Right atrium auricular region (tissue), 2 donors: ENCODE measurements at regions not wholly inside any gene's neighbourhood (a gene's known extent, or its start where the extent isn't known, plus 50 kb on each side); places are given as distances from the start of the nearest gene placed in this dataset.

Experiments used
- DNase-seq: peaks from one replicate; pipeline ENCODE4 v3.0.0-alpha.2; 2019; ENCODE audit warnings: low spot score
- H3K27ac ChIP-seq, 2 donors: fragments of 200-600 bp; sonication (generic); 1 replicate in 1 of 2; 2 replicates in 1 of 2; pipeline ENCODE4 v1.5.1; 2016 to 2019
- H3K27me3 ChIP-seq, 2 donors: fragments of 200-600 bp; sonication (generic); one replicate each; pipeline versions ENCODE4 v1.5.1 to v1.6.0; 2017 to 2019
- H3K36me3 ChIP-seq: fragments of 200-600 bp; sonication (generic); one replicate; pipeline ENCODE4 v1.5.1; 2016
- H3K4me1 ChIP-seq, 2 donors: fragments of 200-600 bp; sonication (generic); one replicate each; pipeline versions ENCODE4 v1.5.1 to v1.6.0; 2017 to 2019
- H3K4me3 ChIP-seq, 2 donors: fragments of 200-600 bp; sonication (generic); 1 replicate in 1 of 2; 2 replicates in 1 of 2; pipeline ENCODE4 v1.5.1; 2017 to 2019; ENCODE audit warnings: mild to moderate bottlenecking in 1 of 2, moderate library complexity in 1 of 2
- H3K9me3 ChIP-seq, 2 donors: fragments of 200-600 bp; sonication (generic); one replicate each; pipeline ENCODE4 v1.5.1; 2019
- CTCF ChIP-seq, 2 donors: fragments of 200-600 bp; sonication (generic); IDR thresholded peaks; one replicate each; pipeline ENCODE4 v1.5.1; 2019; ENCODE audit warnings: antibody characterized with exemption in 2 of 2

GRCh38 chr13:50283017-50283416 is 267.8 kb downstream of the KCNRG start:
- Histone ChIP-seq H3K27me3 (no peaks in the 10 kb centered on the region), H3K4me3 (no peak overlapping the region), H3K9me3 (peaks cover 0 to 9% of the 10 kb centered on the region in 2 donors), H3K36me3 (no peaks in the 10 kb centered on the region), H3K4me1 (no peaks in the 10 kb centered on the region), H3K27ac (no peak overlapping the region)
- no peak for TF ChIP-seq CTCF (IDR thresholded peaks at IDR 0.05)
- DNase-seq, result no peak

GRCh38 chr13:50284540-50284939 is 269.3 kb downstream of the KCNRG start:
- no peaks in the 10 kb centered on the region for H3K36me3 ChIP-seq
- no peak for TF ChIP-seq CTCF (IDR thresholded peaks at IDR 0.05)
- H3K27ac ChIP-seq, result no peak overlapping the region
- H3K4me1 ChIP-seq, result no peaks in the 10 kb centered on the region
- H3K27me3 ChIP-seq, result no peaks in the 10 kb centered on the region
- peaks cover 0 to 9% of the 10 kb centered on the region in 2 donors for H3K9me3 ChIP-seq
- no peak overlapping the region for H3K4me3 ChIP-seq
- DNase-seq, result no peak

- no peak for DNase-seq
- Histone ChIP-seq H3K9me3 (peaks cover 0 to 9% of the 10 kb centered on the region in 2 donors), H3K27ac (no peak overlapping the region), H3K4me3 (no peak overlapping the region), H3K36me3 (no peaks in the 10 kb centered on the region), H3K27me3 (no peaks in the 10 kb centered on the region), H3K4me1 (no peaks in the 10 kb centered on the region)
- no peak for TF ChIP-seq CTCF (IDR thresholded peaks at IDR 0.05)
These were observed 270.0 kb downstream of the KCNRG start for GRCh38 chr13:50285283-50285682.

GRCh38 chr13:50286324-50286723 is 271.1 kb downstream of the KCNRG start:
- DNase-seq, result no peak
- no peak overlapping the region for H3K4me3 ChIP-seq
- no peak for TF ChIP-seq CTCF (IDR thresholded peaks at IDR 0.05)

GRCh38 chr13:50290186-50290585 is 274.9 kb downstream of the KCNRG start:
- no peak for DNase-seq
- H3K4me3 ChIP-seq, result no peak overlapping the region
- no peaks in the 10 kb centered on the region for H3K4me1 ChIP-seq
- no peaks in the 10 kb centered on the region for H3K9me3 ChIP-seq
- H3K27me3 ChIP-seq, result no peaks in the 10 kb centered on the region
- TF ChIP-seq CTCF (IDR thresholded peaks at IDR 0.05), result no peak
- no peak overlapping the region for H3K27ac ChIP-seq
- H3K36me3 ChIP-seq, result no peaks in the 10 kb centered on the region

More at GRCh38 chr13:50286324-50286723, 271.1 kb downstream of the KCNRG start:
- H3K36me3 ChIP-seq, result no peaks in the 10 kb centered on the region
- no peaks in the 10 kb centered on the region for H3K4me1 ChIP-seq
- no peak overlapping the region for H3K27ac ChIP-seq
- H3K9me3 ChIP-seq, result peaks cover 0 to 9% of the 10 kb centered on the region in 2 donors
- H3K27me3 ChIP-seq, result no peaks in the 10 kb centered on the region

GRCh38 chr13:50291611-50292010 is 276.4 kb downstream of the KCNRG start:
- DNase-seq, result no peak
- H3K4me1 ChIP-seq, result no peaks in the 10 kb centered on the region
- no peaks in the 10 kb centered on the region for H3K27me3 ChIP-seq
- H3K4me3 ChIP-seq, result no peak overlapping the region
- no peak for TF ChIP-seq CTCF (IDR thresholded peaks at IDR 0.05)
- H3K36me3 ChIP-seq, result no peaks in the 10 kb centered on the region
- no peaks in the 10 kb centered on the region for H3K9me3 ChIP-seq
- no peak overlapping the region for H3K27ac ChIP-seq
